Natural killer cell (primary cell): ENCODE measurements at regions not wholly inside any gene's neighbourhood (a gene's known extent, or its start where the extent isn't known, plus 50 kb on each side); places are given as distances from the start of the nearest gene placed in this dataset.

Experiments used
- ATAC-seq, 3 donors: fragments of 150-1000 bp in 2 of 3; fragments of 200-7000 bp in 1 of 3; cut with Tn5 transposase; 1 replicate in 1 of 3; 2 replicates in 2 of 3; pipeline ENCODE4 v1.10.0; 2021; ENCODE audit warnings: mild to moderate bottlenecking in 2 of 3, moderate library complexity in 2 of 3
- DNase-seq, 2 donors: peaks; one replicate each; pipeline versions ENCODE4 v3.0.0 to v3.0.0-alpha.2; 2013 to 2021; ENCODE audit warnings: mixed read lengths in 1 of 2
- H3K27ac ChIP-seq: one replicate; pipeline ENCODE4 v1.5.1; 2013; ENCODE audit warnings: mild to moderate bottlenecking, low read length
- H3K27me3 ChIP-seq: one replicate; pipeline ENCODE4 v1.6.1; 2013; ENCODE audit warnings: low read length; ENCODE audit not compliant: control insufficient read depth, insufficient read depth
- H3K36me3 ChIP-seq: one replicate; pipeline ENCODE4 v1.6.1; 2013; ENCODE audit warnings: low read length; ENCODE audit not compliant: control insufficient read depth, insufficient read depth
- H3K4me1 ChIP-seq: one replicate; pipeline ENCODE4 v1.6.1; 2013; ENCODE audit warnings: low read length; ENCODE audit not compliant: control insufficient read depth, insufficient read depth
- H3K4me3 ChIP-seq: one replicate; pipeline ENCODE4 v1.5.1; 2013; ENCODE audit warnings: low read length
- H3K9me3 ChIP-seq: one replicate; pipeline ENCODE4 v1.6.1; 2013; ENCODE audit warnings: low read length; ENCODE audit not compliant: control insufficient read depth, insufficient read depth
- H3K27ac Mint-ChIP-seq, 2 donors: one replicate each; pipeline ENCODE4 v1.8.0; 2022; ENCODE audit warnings: mild to moderate bottlenecking in 2 of 2, mixed read lengths in 2 of 2, moderate library complexity in 1 of 2
- H3K27me3 Mint-ChIP-seq, 2 donors: one replicate each; pipeline ENCODE4 v1.8.0; 2022; ENCODE audit warnings: low read depth in 2 of 2, mixed read lengths in 2 of 2
- H3K36me3 Mint-ChIP-seq: one replicate; pipeline ENCODE4 v1.8.0; 2022; ENCODE audit warnings: mixed read lengths
- H3K4me1 Mint-ChIP-seq, 2 donors: one replicate each; pipeline ENCODE4 v1.8.0; 2022; ENCODE audit warnings: mixed read lengths in 2 of 2
- H3K4me3 Mint-ChIP-seq: one replicate; pipeline ENCODE4 v1.8.0; 2022; ENCODE audit warnings: mild to moderate bottlenecking, moderate library complexity, mixed read lengths
- H3K9me3 Mint-ChIP-seq, 2 donors: one replicate each; pipeline ENCODE4 v1.8.0; 2022; ENCODE audit warnings: mixed read lengths in 2 of 2
- CTCF ChIP-seq: fragments of 200-600 bp; IDR thresholded peaks from one replicate; pipeline ENCODE4 v1.8.0; 2022; ENCODE audit warnings: antibody characterized with exemption
- WGBS: methylation state at CpG from one replicate; pipeline ENCODE4 v1.1.7; 2013; ENCODE audit warnings: missing lambda C conversion rate; ENCODE audit not compliant: insufficient coverage; 5-methylcytosine and 5-hydroxymethylcytosine counted together
- intact Hi-C: fragments of 100-400 bp; cut with micrococcal nuclease; formaldehyde crosslinking; loops from one replicate; pipeline ENCODE4 v1.14.2; 2022

- H3K27me3 Mint-ChIP-seq: peaks cover 18 to 63% of the 10 kb centered on the region in 2 donors
- H3K9me3 Mint-ChIP-seq: no peaks in the 10 kb centered on the region
- no peak overlapping the region for H3K27ac Mint-ChIP-seq
- DNase-seq (no peak), ATAC-seq (no peak)
- no peak for TF ChIP-seq CTCF
- H3K9me3 ChIP-seq: no peaks in the 10 kb centered on the region
- no peaks in the 10 kb centered on the region for H3K4me1 ChIP-seq
- no peak overlapping the region for H3K27ac ChIP-seq
- intact Hi-C loops: no loop called here
- H3K36me3 Mint-ChIP-seq: no peaks in the 10 kb centered on the region
- H3K36me3 ChIP-seq: no peaks in the 10 kb centered on the region
- no peaks in the 10 kb centered on the region for H3K4me1 Mint-ChIP-seq
- WGBS: 88% methylated on average over 2 of the region's 2 CpGs
- no peak overlapping the region for H3K4me3 ChIP-seq
- H3K27me3 ChIP-seq: no peaks in the 10 kb centered on the region
- no peak overlapping the region for H3K4me3 Mint-ChIP-seq
Observed at GRCh38 chr2:236993286-236993685, 92.4 kb upstream of the COPS8 start.

GRCh38 chr2:236994361-236994760 is 91.3 kb upstream of the COPS8 start:
- DNase-seq: no peak
- intact Hi-C loops: no loop called here

GRCh38 chr2:236997069-236997715 is 88.5 kb upstream of the COPS8 start:
- Mint-ChIP-seq H3K9me3 (no peaks in the 10 kb centered on the region), H3K27ac (no peak overlapping the region)
- intact Hi-C loops: no loop called here

More at GRCh38 chr2:236994361-236994760, 91.3 kb upstream of the COPS8 start:
- Mint-ChIP-seq H3K27me3 (peaks cover 18 to 57% of the 10 kb centered on the region in 2 donors), H3K9me3 (no peaks in the 10 kb centered on the region), H3K36me3 (no peaks in the 10 kb centered on the region), H3K4me1 (no peaks in the 10 kb centered on the region), H3K4me3 (no peak overlapping the region), H3K27ac (no peak overlapping the region)
- Histone ChIP-seq H3K36me3 (no peaks in the 10 kb centered on the region), H3K4me3 (no peak overlapping the region), H3K27me3 (no peaks in the 10 kb centered on the region), H3K9me3 (no peaks in the 10 kb centered on the region), H3K4me1 (no peaks in the 10 kb centered on the region), H3K27ac (no peak overlapping the region)
- ATAC-seq: no peak
- TF ChIP-seq CTCF: no peak
- WGBS: 85% methylated on average over 9 of the region's 9 CpGs

More at GRCh38 chr2:236997069-236997715, 88.5 kb upstream of the COPS8 start:
- Mint-ChIP-seq H3K27me3 (peaks cover 14 to 45% of the 10 kb centered on the region in 2 donors), H3K36me3 (no peaks in the 10 kb centered on the region), H3K4me1 (no peaks in the 10 kb centered on the region), H3K4me3 (no peak overlapping the region)
- no peak for ATAC-seq
- WGBS: 79% methylated on average over 8 of the region's 8 CpGs
- no peaks in the 10 kb centered on the region for H3K9me3 ChIP-seq
- no peaks in the 10 kb centered on the region for H3K4me1 ChIP-seq
- H3K36me3 ChIP-seq: no peaks in the 10 kb centered on the region
- H3K27me3 ChIP-seq: no peaks in the 10 kb centered on the region
- TF ChIP-seq CTCF: no peak
- no peak overlapping the region for H3K27ac ChIP-seq
- no peak overlapping the region for H3K4me3 ChIP-seq
- no peak for DNase-seq
